Activated naive CD8-positive, alpha-beta T cell treated with anti-CD3 and anti-CD28 coated beads, Interleukin-2, amount 10 ng/mL, durations not matched to agents 7 days and 5 days (primary cell): ENCODE measurements at regions not wholly inside any gene's neighbourhood (a gene's known extent, or its start where the extent isn't known, plus 50 kb on each side); places are given as distances from the start of the nearest gene placed in this dataset.
"Not testable (repeated sequence)": the region's sequence is repeated elsewhere in the genome, so short reads cannot be mapped to it uniquely, and the experiment has no call there.

Source experiments
- ATAC-seq: fragments of 150-1000 bp; cut with Tn5 transposase; one replicate; pipeline ENCODE4 v1.10.0; 2021; ENCODE audit warnings: low read depth, moderate library complexity
- POLR2A ChIA-PET: fragments of 350-600 bp; sonication (Branson Sonifier 250); formaldehyde crosslinking; loops from one replicate; lab custom pipeline; 2021; ENCODE audit warnings: antibody characterized with exemption; lab: Charles Lee
- DNase-seq: peaks from one replicate; pipeline ENCODE4 v3.0.0; 2021
- H3K27ac Mint-ChIP-seq: one replicate; pipeline ENCODE4 v1.8.0; 2022; ENCODE audit warnings: mild to moderate bottlenecking, mixed read lengths
- H3K27me3 Mint-ChIP-seq: one replicate; pipeline ENCODE4 v1.8.0; 2022; ENCODE audit warnings: mild to moderate bottlenecking, moderate library complexity, mixed read lengths
- H3K36me3 Mint-ChIP-seq: one replicate; pipeline ENCODE4 v1.8.0; 2021; ENCODE audit warnings: mild to moderate bottlenecking, mixed read lengths
- H3K4me1 Mint-ChIP-seq: one replicate; pipeline ENCODE4 v1.8.0; 2021; ENCODE audit warnings: mixed read lengths
- H3K4me3 Mint-ChIP-seq: one replicate; pipeline ENCODE4 v1.8.0; 2022; ENCODE audit warnings: mild to moderate bottlenecking, moderate library complexity, mixed read lengths
- H3K9me3 Mint-ChIP-seq: one replicate; pipeline ENCODE4 v1.8.0; 2021; ENCODE audit warnings: mixed read lengths

GRCh38 chr14:57150449-57150848 is 118.3 kb downstream of the EXOC5 start:
- Mint-ChIP-seq H3K4me1 (no peaks in the 10 kb centered on the region), H3K27me3 (no peaks in the 10 kb centered on the region), H3K27ac (no peak overlapping the region), H3K36me3 (no peaks in the 10 kb centered on the region), H3K4me3 (no peak overlapping the region), H3K9me3 (no peaks in the 10 kb centered on the region)
- POLR2A ChIA-PET: no interaction called here
- ATAC-seq (no peak), DNase-seq (no peak)

DNA sequence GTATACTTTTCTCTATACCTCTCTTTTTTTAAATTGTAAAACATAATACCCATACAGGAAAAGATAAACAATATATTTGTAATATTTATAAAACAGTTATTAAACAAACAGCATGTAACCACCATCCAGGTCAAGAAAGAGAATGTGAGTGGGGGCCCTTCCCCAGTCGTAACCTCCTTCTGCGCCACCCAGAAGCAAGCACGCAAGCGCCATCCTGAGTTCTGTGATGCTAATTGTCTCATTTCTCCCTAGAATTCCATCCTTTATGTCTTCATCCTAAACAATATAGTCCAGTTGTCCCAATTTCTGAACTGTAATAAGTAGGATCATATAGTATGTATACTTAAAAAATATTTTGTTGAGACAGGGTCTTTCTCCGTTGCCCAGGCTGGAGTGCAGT is 129.5 kb downstream of the EXOC5 start:
- H3K36me3 Mint-ChIP-seq: no peaks in the 10 kb centered on the region
- POLR2A ChIA-PET: no interaction called here
- no peak for ATAC-seq
- no peak for DNase-seq
- H3K4me3 Mint-ChIP-seq: no peak overlapping the region
- H3K27ac Mint-ChIP-seq: no peak overlapping the region
- H3K4me1 Mint-ChIP-seq: no peaks in the 10 kb centered on the region
- H3K9me3 Mint-ChIP-seq: peaks cover 2% of the 10 kb centered on the region
- H3K27me3 Mint-ChIP-seq: peaks cover 2% of the 10 kb centered on the region

- H3K4me1 Mint-ChIP-seq: no peaks in the 10 kb centered on the region
- no peak overlapping the region for H3K27ac Mint-ChIP-seq
- H3K36me3 Mint-ChIP-seq: no peaks in the 10 kb centered on the region
- peaks cover 2% of the 10 kb centered on the region for H3K27me3 Mint-ChIP-seq
- POLR2A ChIA-PET: no interaction called here
- no peak for DNase-seq
- H3K9me3 Mint-ChIP-seq: peaks cover 2% of the 10 kb centered on the region
- no peak overlapping the region for H3K4me3 Mint-ChIP-seq
- ATAC-seq: no peak
Observed at GRCh38 chr14:57136669-57137328, 131.9 kb downstream of the EXOC5 start.

DNA sequence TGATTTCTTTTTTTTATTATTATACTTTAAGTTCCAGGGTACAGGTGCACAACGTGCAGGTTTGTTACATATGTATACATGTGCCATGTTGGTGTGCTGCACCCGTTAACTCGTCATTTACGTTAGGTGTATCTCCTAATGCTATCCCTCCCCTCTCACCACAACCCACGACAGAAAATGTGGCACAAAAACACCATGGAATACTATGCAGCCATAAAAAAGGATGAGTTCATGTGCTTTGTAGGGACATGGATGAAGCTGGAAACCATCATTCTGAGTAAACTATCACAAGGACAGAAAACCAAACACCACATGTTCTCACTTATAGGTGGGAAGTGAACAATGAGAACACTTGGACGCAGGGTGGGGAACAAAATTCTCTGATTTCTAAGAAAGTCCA is 140.9 kb downstream of the EXOC5 start:
- H3K27ac Mint-ChIP-seq, H3K4me1 Mint-ChIP-seq, DNase-seq, POLR2A ChIA-PET, H3K4me3 Mint-ChIP-seq, H3K36me3 Mint-ChIP-seq, ATAC-seq, H3K27me3 Mint-ChIP-seq, H3K9me3 Mint-ChIP-seq: not testable (repeated sequence)

DNA sequence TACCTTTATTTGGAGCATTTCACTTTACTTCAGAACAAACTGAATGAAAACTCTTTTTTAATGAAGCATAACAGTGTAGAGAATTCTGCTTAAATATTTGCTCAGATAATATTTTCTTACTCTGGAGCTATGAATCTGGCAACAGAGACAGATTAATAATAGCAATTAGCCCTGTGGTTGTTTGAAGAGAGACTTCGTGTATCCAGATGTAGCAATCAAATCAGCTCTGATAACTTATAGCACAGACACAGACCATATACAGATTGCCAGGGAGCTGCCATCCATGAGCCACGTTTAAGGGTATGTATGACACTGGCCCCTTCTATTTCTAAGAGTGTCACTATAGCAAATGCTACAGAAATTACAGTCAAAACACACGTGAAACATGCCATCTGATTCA is 146.6 kb downstream of the EXOC5 start:
- Mint-ChIP-seq H3K4me1 (no peaks in the 10 kb centered on the region), H3K27ac (no peak overlapping the region), H3K4me3 (no peak overlapping the region), H3K27me3 (no peaks in the 10 kb centered on the region), H3K36me3 (no peaks in the 10 kb centered on the region), H3K9me3 (no peaks in the 10 kb centered on the region)
- ATAC-seq (no peak), DNase-seq (no peak)
- POLR2A ChIA-PET: no interaction called here

DNA sequence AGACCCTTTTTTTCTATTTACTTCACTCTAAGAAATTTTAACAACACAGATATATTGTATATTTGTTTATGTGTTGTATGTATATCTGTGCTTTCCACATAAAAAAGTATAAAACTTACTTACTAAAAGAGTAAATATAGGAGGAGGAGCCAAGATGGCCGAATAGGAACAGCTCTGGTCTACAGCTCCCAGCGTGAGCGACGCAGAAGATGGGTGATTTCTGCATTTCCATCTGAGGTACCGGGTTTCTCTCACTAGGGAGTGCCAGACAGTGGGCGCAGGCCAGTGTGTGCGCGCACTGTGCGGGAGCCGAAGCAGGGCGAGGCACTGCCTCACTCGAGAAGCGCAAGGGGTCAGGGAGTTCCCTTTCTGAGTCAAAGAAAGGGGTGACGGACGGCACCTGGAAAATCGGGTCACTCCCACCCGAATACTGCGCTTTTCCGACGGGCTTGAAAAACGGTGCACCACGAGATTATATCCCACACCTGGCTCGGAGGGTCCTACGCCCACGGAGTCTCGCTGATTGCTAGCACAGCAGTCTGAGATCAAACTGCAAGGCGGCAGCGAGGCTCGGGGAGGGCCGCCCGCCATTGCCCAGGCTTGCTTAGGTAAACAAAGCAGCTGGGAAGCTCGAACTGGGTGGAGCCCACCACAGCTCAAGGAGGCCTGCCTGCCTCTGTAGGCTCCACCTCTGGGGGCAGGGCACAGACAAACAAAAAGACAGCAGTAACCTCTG is 156.5 kb downstream of the EXOC5 start:
- H3K27me3 Mint-ChIP-seq, H3K9me3 Mint-ChIP-seq, POLR2A ChIA-PET, DNase-seq, H3K27ac Mint-ChIP-seq, ATAC-seq, H3K4me3 Mint-ChIP-seq, H3K36me3 Mint-ChIP-seq, H3K4me1 Mint-ChIP-seq: not testable (repeated sequence)

DNA sequence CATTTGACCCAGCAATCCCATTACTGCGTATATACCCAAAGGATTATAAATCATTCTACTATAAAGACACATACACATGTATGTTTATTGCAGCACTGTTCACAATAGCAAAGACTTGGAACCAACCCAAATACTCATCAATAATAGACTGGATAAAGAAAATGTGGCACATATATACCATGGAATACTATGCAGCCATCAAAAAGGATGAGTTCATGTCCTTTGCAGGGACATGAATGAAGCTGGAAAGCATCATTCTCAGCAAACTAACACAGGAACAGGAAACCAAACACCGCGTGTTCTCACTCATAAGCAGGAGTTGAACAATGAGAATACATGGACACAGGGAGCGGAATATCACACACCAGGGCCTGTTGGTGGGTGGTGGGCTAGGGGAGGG is 158.3 kb downstream of the EXOC5 start:
- H3K36me3 Mint-ChIP-seq, ATAC-seq, H3K4me1 Mint-ChIP-seq, H3K27ac Mint-ChIP-seq, POLR2A ChIA-PET, H3K4me3 Mint-ChIP-seq, DNase-seq, H3K27me3 Mint-ChIP-seq, H3K9me3 Mint-ChIP-seq: not testable (repeated sequence)

- H3K4me1 Mint-ChIP-seq: no peaks in the 10 kb centered on the region
- H3K4me3 Mint-ChIP-seq: no peak overlapping the region
- H3K36me3 Mint-ChIP-seq: no peaks in the 10 kb centered on the region
- H3K9me3 Mint-ChIP-seq: peaks cover 2% of the 10 kb centered on the region
- H3K27ac Mint-ChIP-seq: no peak overlapping the region
- POLR2A ChIA-PET: no interaction called here
- H3K27me3 Mint-ChIP-seq: peaks cover 2% of the 10 kb centered on the region
- ATAC-seq (no peak), DNase-seq (no peak)
Observed at GRCh38 chr14:57091030-57091608, 177.6 kb downstream of the EXOC5 start.

GRCh38 chr14:57089901-57090300 is 178.8 kb downstream of the EXOC5 start:
- no peak for ATAC-seq
- Mint-ChIP-seq H3K4me3 (no peak overlapping the region), H3K36me3 (no peaks in the 10 kb centered on the region), H3K27ac (no peak overlapping the region), H3K9me3 (no peaks in the 10 kb centered on the region), H3K4me1 (no peaks in the 10 kb centered on the region), H3K27me3 (peaks cover 2% of the 10 kb centered on the region)
- POLR2A ChIA-PET: no interaction called here
- DNase-seq: no peak

DNA sequence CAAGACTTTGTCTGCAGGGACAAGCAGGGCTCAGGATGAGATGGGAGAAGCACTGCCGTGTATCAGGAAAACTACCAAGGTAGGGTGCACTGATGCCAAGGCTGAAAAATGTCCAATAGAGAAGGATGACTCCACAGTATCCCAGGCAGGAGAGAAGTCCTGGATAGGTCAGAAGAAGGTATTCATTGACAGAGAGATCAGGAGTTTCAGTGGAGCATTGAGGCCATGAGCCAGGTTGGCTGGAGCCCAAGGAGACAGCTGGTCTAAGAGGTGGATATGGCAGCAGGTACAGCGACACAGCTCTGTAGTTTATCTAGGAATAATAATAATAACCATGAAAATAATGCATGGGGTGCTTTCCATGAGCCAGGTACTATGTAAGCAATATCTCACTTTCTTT is 180.9 kb downstream of the EXOC5 start:
- Mint-ChIP-seq H3K9me3 (no peaks in the 10 kb centered on the region), H3K4me3 (no peak overlapping the region), H3K27me3 (peaks cover 8% of the 10 kb centered on the region), H3K36me3 (no peaks in the 10 kb centered on the region), H3K4me1 (no peaks in the 10 kb centered on the region), H3K27ac (no peak overlapping the region)
- no peak for ATAC-seq
- POLR2A ChIA-PET: no interaction called here
- DNase-seq: no peak

DNA sequence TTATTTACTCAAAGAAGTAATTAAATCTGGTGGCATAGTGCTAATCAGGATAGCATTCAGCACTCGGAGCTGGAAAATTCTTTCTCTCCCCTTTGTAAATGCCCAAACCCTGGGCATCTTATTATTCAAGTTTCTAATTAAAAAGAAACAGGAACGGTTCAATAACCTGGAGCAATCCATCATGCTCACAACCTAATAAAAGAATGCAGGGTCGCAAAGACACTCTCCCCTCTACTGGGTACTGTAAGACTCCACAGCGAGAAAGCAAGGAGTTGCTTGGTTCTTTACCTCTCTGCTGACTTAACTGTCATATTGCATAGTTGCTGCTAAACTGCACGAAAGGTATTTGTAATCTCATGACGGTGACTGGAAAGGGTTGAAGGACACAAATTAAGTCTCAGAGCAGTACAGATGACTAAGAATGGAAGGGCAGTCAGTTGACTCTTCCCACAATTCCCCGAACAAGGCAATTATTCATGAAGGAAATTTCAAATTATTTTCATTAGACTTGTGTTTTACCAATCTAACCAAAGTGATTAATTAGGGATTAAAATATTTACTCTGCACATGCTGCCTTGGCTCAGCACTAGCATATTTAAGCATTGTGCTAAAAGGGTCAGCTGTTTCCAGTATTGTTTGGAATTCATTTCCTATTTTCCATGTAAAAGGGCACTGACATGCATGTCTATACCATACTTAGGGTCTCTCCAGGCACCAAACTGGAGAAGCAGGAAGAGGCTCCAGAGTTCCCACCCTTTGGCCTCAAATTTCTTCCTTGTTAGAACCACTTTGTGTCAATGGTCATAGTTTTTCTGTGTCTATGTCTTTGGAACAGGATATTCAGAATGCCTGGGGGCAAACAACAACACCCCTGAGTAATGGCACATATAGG is 182.2 kb downstream of the EXOC5 start:
- no peak overlapping the region for H3K4me3 Mint-ChIP-seq
- H3K36me3 Mint-ChIP-seq: no peaks in the 10 kb centered on the region

DNA sequence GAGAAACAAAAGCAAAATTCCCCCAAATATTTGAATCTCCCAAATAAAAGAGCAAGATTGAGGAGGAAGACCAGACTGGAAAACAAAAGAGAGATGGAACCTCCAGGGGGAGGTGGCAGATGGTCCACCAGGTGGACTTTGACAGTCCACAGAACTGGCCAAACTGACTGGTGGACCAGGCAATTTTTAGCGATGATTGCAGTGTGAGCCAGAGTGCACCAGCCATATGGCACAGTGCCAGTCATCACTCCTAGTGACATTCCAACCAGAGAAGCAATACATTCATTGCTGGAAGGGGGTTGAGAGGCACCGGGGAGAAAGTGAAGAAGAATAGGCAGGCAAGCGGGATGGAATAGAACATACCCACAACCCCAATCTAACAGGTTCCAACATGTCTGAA is 182.9 kb downstream of the EXOC5 start:
- no peak overlapping the region for H3K4me3 Mint-ChIP-seq
- POLR2A ChIA-PET: no interaction called here
- H3K27me3 Mint-ChIP-seq: peaks cover 11% of the 10 kb centered on the region
- DNase-seq (no peak), ATAC-seq (no peak)
- H3K27ac Mint-ChIP-seq: no peak overlapping the region
- no peaks in the 10 kb centered on the region for H3K36me3 Mint-ChIP-seq
- no peaks in the 10 kb centered on the region for H3K4me1 Mint-ChIP-seq
- no peaks in the 10 kb centered on the region for H3K9me3 Mint-ChIP-seq

More for the DNA sequence above, 182.2 kb downstream of the EXOC5 start:
- DNase-seq: no peak
- POLR2A ChIA-PET: no interaction called here
- H3K4me1 Mint-ChIP-seq: no peaks in the 10 kb centered on the region
- H3K27ac Mint-ChIP-seq: no peak overlapping the region
- no peaks in the 10 kb centered on the region for H3K9me3 Mint-ChIP-seq
- peaks cover 11% of the 10 kb centered on the region for H3K27me3 Mint-ChIP-seq
- no peak for ATAC-seq

GRCh38 chr14:57085043-57085442 is 183.7 kb downstream of the EXOC5 start:
- POLR2A ChIA-PET: no interaction called here
- H3K27me3 Mint-ChIP-seq: peaks cover 9% of the 10 kb centered on the region
- no peak for ATAC-seq

More at GRCh38 chr14:57085043-57085442, 183.7 kb downstream of the EXOC5 start:
- no peaks in the 10 kb centered on the region for H3K9me3 Mint-ChIP-seq
- H3K27ac Mint-ChIP-seq: no peak overlapping the region
- no peaks in the 10 kb centered on the region for H3K4me1 Mint-ChIP-seq
- no peak for DNase-seq
- no peaks in the 10 kb centered on the region for H3K36me3 Mint-ChIP-seq
- no peak overlapping the region for H3K4me3 Mint-ChIP-seq
